Stomach (tissue), 8 donors: ENCODE measurements at regions not wholly inside any gene's neighbourhood (a gene's known extent, or its start where the extent isn't known, plus 50 kb on each side); places are given as distances from the start of the nearest gene placed in this dataset.

Experiments used
- DNase-seq, 2 donors: peaks; one replicate each; pipeline versions ENCODE4 v3.0.0 to v3.0.0-alpha.2; 2013 to 2019
- H3K27ac ChIP-seq, 5 donors: fragments of 200-600 bp in 4 of 5; sonication (generic) in 4 of 5; one replicate each; pipeline ENCODE4 v1.5.1; 2013 to 2019; ENCODE audit warnings: mild to moderate bottlenecking in 1 of 5, moderate library complexity in 1 of 5
- H3K27me3 ChIP-seq, 3 donors: fragments of 200-600 bp; sonication (generic); one replicate each; pipeline ENCODE4 v1.5.1; 2017 to 2019; ENCODE audit warnings: mixed run types in 1 of 3
- H3K36me3 ChIP-seq, 4 donors: fragments of 200-600 bp; sonication (generic); 1 replicate in 3 of 4; 2 replicates in 1 of 4; pipeline ENCODE4 v1.5.1; 2016 to 2019
- H3K4me1 ChIP-seq, 4 donors: fragments of 200-600 bp; sonication (generic); one replicate each; pipeline ENCODE4 v1.5.1; 2016 to 2019
- H3K4me3 ChIP-seq, 4 donors: fragments of 200-600 bp; sonication (generic) in 3 of 4; one replicate each; pipeline ENCODE4 v1.5.1; 2016 to 2019; ENCODE audit warnings: mild to moderate bottlenecking in 1 of 4
- H3K9me3 ChIP-seq, 4 donors: fragments of 200-600 bp; sonication (generic); one replicate each; pipeline ENCODE4 v1.5.1; 2016 to 2019
- EP300 ChIP-seq: sonication (generic); formaldehyde crosslinking; IDR thresholded peaks from one replicate; pipeline ENCODE4 v1.6.1; 2017; ENCODE audit warnings: antibody characterized with exemption
- POLR2A ChIP-seq, 4 donors: fragments of 450-650 bp; IDR thresholded peaks; one replicate each; pipeline ENCODE4 v1.6.1; 2016; ENCODE audit warnings: antibody characterized with exemption in 4 of 4, control low read depth in 2 of 4, mild to moderate bottlenecking in 1 of 4, moderate library complexity in 1 of 4
- POLR2AphosphoS5 ChIP-seq, 3 donors: sonication (generic); formaldehyde crosslinking; IDR thresholded peaks; one replicate each; pipeline ENCODE4 v1.6.1; 2016; ENCODE audit warnings: antibody characterized with exemption in 3 of 3
- WGBS, 5 donors: extraction: QIAGEN DNeasy Blood & Tissue Kit in 3 of 5; methylation state at CpG; one replicate each; pipeline versions ENCODE4 v1.1.5 to v1.1.7; 2013 to 2018; 5-methylcytosine and 5-hydroxymethylcytosine counted together
- intact Hi-C: fragments of 100-400 bp; cut with DNase I; formaldehyde crosslinking; loops from one replicate; pipeline ENCODE4 v1.15.1; 2023; ENCODE audit warnings: low total_unique reads
- TF ChIP-seq, protein P1 (sequence below), 7 experiments: fragments of 450-650 bp in 4 of 7; fragments of 200-600 bp in 3 of 7; sonication (generic) in 3 of 7; IDR thresholded peaks; one replicate each; pipeline ENCODE4 v1.5.1; 2016 to 2019; ENCODE audit warnings: antibody characterized with exemption in 7 of 7, control low read depth in 2 of 7, mild to moderate bottlenecking in 1 of 7
- donor health status: healthy with polysubstance abuse.
- donor health status: Bipolar disorder and iron deficiency.
- donor health status: healthy.

DNA sequence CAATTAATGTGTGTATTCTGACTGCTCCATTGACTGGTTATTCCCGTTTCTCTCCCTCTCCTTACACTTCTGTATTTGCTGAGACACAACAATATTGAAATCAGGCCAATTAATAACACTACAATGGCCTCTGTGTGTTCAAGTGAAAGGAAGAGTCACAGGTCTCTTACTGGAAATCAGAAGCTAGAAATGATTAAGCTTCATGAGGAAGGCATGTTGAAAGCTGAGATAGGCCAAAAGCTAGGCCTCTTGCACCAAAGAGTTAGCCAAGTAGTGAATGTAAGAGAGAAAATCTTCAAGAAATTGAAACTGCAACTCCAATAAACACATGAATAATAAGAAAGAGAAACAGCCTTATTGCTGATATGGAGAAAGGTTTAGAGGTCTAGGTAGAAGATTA lies 489.5 kb upstream of the CITED2 start:
- H3K9me3 ChIP-seq: no peaks in the 10 kb centered on the region
- H3K27ac ChIP-seq: no peak overlapping the region
- no peaks in the 10 kb centered on the region for H3K27me3 ChIP-seq
- H3K4me3 ChIP-seq: no peak overlapping the region
- TF ChIP-seq POLR2A (IDR thresholded peaks at IDR 0.05) (no peak), POLR2AphosphoS5 (IDR thresholded peaks at IDR 0.05) (no peak), EP300 (no peak)
- TF ChIP-seq, protein P1, sequence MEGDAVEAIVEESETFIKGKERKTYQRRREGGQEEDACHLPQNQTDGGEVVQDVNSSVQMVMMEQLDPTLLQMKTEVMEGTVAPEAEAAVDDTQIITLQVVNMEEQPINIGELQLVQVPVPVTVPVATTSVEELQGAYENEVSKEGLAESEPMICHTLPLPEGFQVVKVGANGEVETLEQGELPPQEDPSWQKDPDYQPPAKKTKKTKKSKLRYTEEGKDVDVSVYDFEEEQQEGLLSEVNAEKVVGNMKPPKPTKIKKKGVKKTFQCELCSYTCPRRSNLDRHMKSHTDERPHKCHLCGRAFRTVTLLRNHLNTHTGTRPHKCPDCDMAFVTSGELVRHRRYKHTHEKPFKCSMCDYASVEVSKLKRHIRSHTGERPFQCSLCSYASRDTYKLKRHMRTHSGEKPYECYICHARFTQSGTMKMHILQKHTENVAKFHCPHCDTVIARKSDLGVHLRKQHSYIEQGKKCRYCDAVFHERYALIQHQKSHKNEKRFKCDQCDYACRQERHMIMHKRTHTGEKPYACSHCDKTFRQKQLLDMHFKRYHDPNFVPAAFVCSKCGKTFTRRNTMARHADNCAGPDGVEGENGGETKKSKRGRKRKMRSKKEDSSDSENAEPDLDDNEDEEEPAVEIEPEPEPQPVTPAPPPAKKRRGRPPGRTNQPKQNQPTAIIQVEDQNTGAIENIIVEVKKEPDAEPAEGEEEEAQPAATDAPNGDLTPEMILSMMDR (IDR thresholded peaks at IDR 0.05): no peak
- intact Hi-C loops: no loop called here
- no peaks in the 10 kb centered on the region for H3K4me1 ChIP-seq
- no peaks in the 10 kb centered on the region for H3K36me3 ChIP-seq
- WGBS, 5 donors: 27 to 72% (median 65%) methylated on average over 1 of the region's 1 CpG
- DNase-seq: no peak

DNA sequence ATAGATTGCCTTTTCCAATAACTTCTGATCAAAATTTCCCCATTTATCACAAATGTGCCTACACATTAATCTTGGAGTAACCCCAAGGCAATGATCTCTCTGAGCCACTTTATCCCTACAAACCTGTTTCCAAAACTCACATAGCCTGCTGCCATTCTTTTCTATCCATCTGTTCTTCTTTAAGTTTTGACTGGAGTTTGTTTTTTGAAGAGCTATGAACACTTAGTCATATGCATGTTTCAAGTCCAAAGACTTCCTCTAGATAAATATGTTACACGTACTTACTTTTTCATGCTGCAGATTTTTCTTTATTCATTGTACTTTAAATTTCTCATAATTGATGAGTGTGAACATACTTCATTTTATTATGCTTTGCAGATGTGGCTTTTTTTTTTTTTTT lies 488.9 kb upstream of the CITED2 start:
- 75 to 88% (median 80%) methylated on average over 1 of the region's 1 CpG for WGBS, 5 donors
- no peaks in the 10 kb centered on the region for H3K27me3 ChIP-seq
- no peak for DNase-seq
- H3K36me3 ChIP-seq: no peaks in the 10 kb centered on the region
- H3K27ac ChIP-seq: no peak overlapping the region
- H3K4me1 ChIP-seq: no peaks in the 10 kb centered on the region
- no peaks in the 10 kb centered on the region for H3K9me3 ChIP-seq
- TF ChIP-seq, protein P1 (IDR thresholded peaks at IDR 0.05): no peak
- TF ChIP-seq POLR2AphosphoS5 (IDR thresholded peaks at IDR 0.05) (no peak), EP300 (no peak), POLR2A (IDR thresholded peaks at IDR 0.05) (no peak)
- no peak overlapping the region for H3K4me3 ChIP-seq
- intact Hi-C loops: no loop called here

DNA sequence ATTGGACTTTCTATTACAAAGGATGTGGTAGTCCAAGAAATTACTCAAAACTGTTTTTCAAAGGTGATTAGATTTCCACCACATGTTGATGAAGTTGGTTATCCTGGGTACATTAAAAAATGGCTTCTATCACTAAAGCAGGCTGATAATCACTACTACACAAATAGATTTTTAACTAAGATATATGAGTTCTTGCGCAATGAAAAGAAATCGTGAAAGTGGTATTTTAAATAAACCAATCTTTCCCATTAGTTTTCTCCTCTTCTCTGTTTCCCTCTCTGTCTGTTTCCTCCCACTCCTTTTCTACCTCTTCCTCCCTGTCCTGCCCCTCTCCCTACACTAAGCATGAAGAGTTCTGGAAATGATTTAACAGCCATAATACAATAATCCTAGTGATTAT lies 487.9 kb upstream of the CITED2 start:
- Histone ChIP-seq H3K4me3 (no peak overlapping the region), H3K27me3 (no peaks in the 10 kb centered on the region), H3K4me1 (no peaks in the 10 kb centered on the region), H3K27ac (no peak overlapping the region), H3K36me3 (no peaks in the 10 kb centered on the region), H3K9me3 (no peaks in the 10 kb centered on the region)
- DNase-seq: no peak
- intact Hi-C loops: no loop called here
- no peak for TF ChIP-seq POLR2A (IDR thresholded peaks at IDR 0.05)
- TF ChIP-seq, protein P1 (IDR thresholded peaks at IDR 0.05): no peak
- TF ChIP-seq POLR2AphosphoS5 (IDR thresholded peaks at IDR 0.05): no peak
- no peak for TF ChIP-seq EP300
- 53 to 84% (median 62%) methylated on average over 2 of the region's 2 CpGs for WGBS, 5 donors

DNA sequence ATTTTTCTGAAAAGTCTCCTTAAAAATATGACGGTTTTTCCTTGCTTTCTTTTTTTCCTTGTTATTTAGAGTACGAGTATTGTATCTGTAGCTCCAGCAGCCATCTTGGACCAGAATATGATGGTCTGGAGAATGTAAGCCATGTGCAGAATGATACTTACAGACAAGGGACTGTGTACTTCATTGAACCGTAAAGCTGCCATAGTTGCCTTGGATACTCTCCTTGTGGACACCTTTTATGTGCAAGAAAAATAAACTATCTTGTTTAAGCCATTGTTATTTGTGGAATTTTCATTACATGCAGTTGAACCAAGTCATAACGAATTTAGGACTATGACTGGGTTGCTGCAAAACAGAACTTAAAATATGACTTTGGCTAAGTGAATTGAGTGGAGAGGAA lies 485.8 kb upstream of the CITED2 start:
- Histone ChIP-seq H3K36me3 (no peaks in the 10 kb centered on the region), H3K27ac (no peak overlapping the region), H3K27me3 (no peaks in the 10 kb centered on the region), H3K4me1 (peaks cover 0 to 15% (median 6%) of the 10 kb centered on the region in 4 donors), H3K9me3 (no peaks in the 10 kb centered on the region), H3K4me3 (no peak overlapping the region)
- TF ChIP-seq POLR2A (IDR thresholded peaks at IDR 0.05) (no peak), EP300 (no peak)
- TF ChIP-seq, protein P1 (IDR thresholded peaks at IDR 0.05): no peak
- intact Hi-C loops: no loop called here
- WGBS, 5 donors: 89 to 97% (median 94%) methylated on average over 4 of the region's 4 CpGs
- no peak for DNase-seq
